Transverse colon (tissue), 4 donors: ENCODE measurements at regions not wholly inside any gene's neighbourhood (a gene's known extent, or its start where the extent isn't known, plus 50 kb on each side); places are given as distances from the start of the nearest gene placed in this dataset.

Experiments used
- DNase-seq: peaks from one replicate; pipeline ENCODE4 v3.0.0-alpha.2; 2019
- H3K27ac ChIP-seq, 4 donors: fragments of 200-600 bp; sonication (generic); 2 replicates each; pipeline ENCODE4 v1.5.1; 2016 to 2018; ENCODE audit warnings: inconsistent platforms in 4 of 4
- H3K27me3 ChIP-seq: fragments of 200-600 bp; sonication (generic); 2 replicates; pipeline ENCODE4 v1.5.1; 2017; ENCODE audit warnings: inconsistent platforms
- H3K36me3 ChIP-seq, 4 donors: fragments of 200-600 bp; sonication (generic); 2 replicates each; pipeline ENCODE4 v1.5.1; 2017 to 2019; ENCODE audit warnings: inconsistent platforms in 4 of 4
- H3K4me1 ChIP-seq, 4 donors: fragments of 200-600 bp; sonication (generic); 2 replicates each; pipeline ENCODE4 v1.5.1; 2017 to 2020; ENCODE audit warnings: inconsistent platforms in 4 of 4
- H3K4me3 ChIP-seq, 4 donors: fragments of 200-600 bp; sonication (generic); 1 replicate in 1 of 4; 2 replicates in 3 of 4; pipeline versions ENCODE4 v1.5.1 to v1.6.1; 2017 to 2019; ENCODE audit warnings: inconsistent platforms in 4 of 4
- H3K9me3 ChIP-seq, 2 donors: fragments of 200-600 bp; sonication (generic); 2 replicates each; pipeline ENCODE4 v1.5.1; 2017 to 2019; ENCODE audit warnings: inconsistent platforms in 2 of 2
- CTCF ChIP-seq, 5 experiments: fragments of 200-600 bp in 3 of 5; fragments of 450-650 bp in 2 of 5; sonication (generic) in 3 of 5; IDR thresholded peaks; 1 replicate in 2 of 5; 2 replicates in 3 of 5; pipeline ENCODE4 v1.5.1; 2016 to 2017; ENCODE audit warnings: antibody characterized with exemption in 5 of 5, inconsistent platforms in 3 of 5, mild to moderate bottlenecking in 2 of 5, moderate library complexity in 1 of 5
- EP300 ChIP-seq: sonication (generic); formaldehyde crosslinking; IDR thresholded peaks from one replicate; pipeline ENCODE4 v1.6.1; 2017; ENCODE audit warnings: antibody characterized with exemption, low read depth
- POLR2A ChIP-seq: fragments of 450-650 bp; IDR thresholded peaks from one replicate; pipeline ENCODE4 v1.6.1; 2016; ENCODE audit warnings: antibody characterized with exemption, mild to moderate bottlenecking, moderate library complexity
- POLR2AphosphoS5 ChIP-seq, 3 donors: sonication (generic); formaldehyde crosslinking; IDR thresholded peaks; one replicate each; pipeline ENCODE4 v1.6.1; 2016; ENCODE audit warnings: antibody characterized with exemption in 3 of 3
- WGBS, 2 donors: methylation state at CpG; one replicate each; pipeline ENCODE4 v1.1.5; 2018; ENCODE audit warnings: low coverage in 1 of 2; 5-methylcytosine and 5-hydroxymethylcytosine counted together
- in situ Hi-C, 4 donors: fragments of 200-750 bp; cut with MboI; loops; one replicate each; pipeline versions ENCODE4 v1.15.0 to v1.15.1; 2017; ENCODE audit warnings: low sequenced_read_pairs in 3 of 4, low pct_ligation_motif_present in 1 of 4, low pct_unique_long_range_greater_than_20kb in 1 of 4
- intact Hi-C: fragments of 100-400 bp; cut with DNase I; formaldehyde crosslinking; loops from one replicate; pipeline ENCODE4 v1.15.1; 2023; ENCODE audit warnings: low total_unique reads

GRCh38 chr6:166743406-166744222, 116.6 kb upstream of the RPS6KA2 start:
- 83 to 89% methylated on average over 7 to 21 of the region's 21 CpGs for WGBS, 2 donors
- no peak for DNase-seq
- Histone ChIP-seq H3K27me3 (no peaks in the 10 kb centered on the region), H3K36me3 (no peaks in the 10 kb centered on the region), H3K4me3 (no peak overlapping the region), H3K27ac (peak overlapping the region in 2 of 4 donors; percentile 34 to 49), H3K9me3 (no peaks in the 10 kb centered on the region), H3K4me1 (peaks cover 0 to 8% (median 0%) of the 10 kb centered on the region in 4 donors)
- intact Hi-C loops (no loop called here), in situ Hi-C loops (no loop called here)
- TF ChIP-seq POLR2A (no peak), POLR2AphosphoS5 (IDR thresholded peaks at IDR 0.05) (no peak), EP300 (no peak), CTCF (IDR thresholded peaks at IDR 0.05) (no peak)

GRCh38 chr6:166742981-166743380, 115.9 kb upstream of the RPS6KA2 start:
- in situ Hi-C loops (no loop called here), intact Hi-C loops (no loop called here)
- no peak overlapping the region for H3K27ac ChIP-seq
- H3K4me3 ChIP-seq = no peak overlapping the region
- no peaks in the 10 kb centered on the region for H3K9me3 ChIP-seq
- no peak for TF ChIP-seq EP300
- no peak for TF ChIP-seq CTCF (IDR thresholded peaks at IDR 0.05)
- TF ChIP-seq POLR2A = no peak
- TF ChIP-seq POLR2AphosphoS5 (IDR thresholded peaks at IDR 0.05) = no peak
- no peak for DNase-seq
- 83 to 86% methylated on average over 1 to 7 of the region's 7 CpGs for WGBS, 2 donors
- no peaks in the 10 kb centered on the region for H3K27me3 ChIP-seq
- no peaks in the 10 kb centered on the region for H3K36me3 ChIP-seq
- peaks cover 0 to 8% (median 0%) of the 10 kb centered on the region in 4 donors for H3K4me1 ChIP-seq

GRCh38 chr6:166739976-166740318, 112.9 kb upstream of the RPS6KA2 start:
- 29% methylated on average over 1 of the region's 1 CpG; no CpG with 5 or more reads in 1 of the 2 donors for WGBS, 2 donors
- DNase-seq = no peak
- H3K27me3 ChIP-seq = no peaks in the 10 kb centered on the region
- H3K9me3 ChIP-seq = no peaks in the 10 kb centered on the region
- intact Hi-C loops = no loop called here
- no peak overlapping the region for H3K27ac ChIP-seq
- no peaks in the 10 kb centered on the region for H3K36me3 ChIP-seq
- in situ Hi-C loops = no loop called here
- TF ChIP-seq CTCF (IDR thresholded peaks at IDR 0.05) (no peak), EP300 (no peak), POLR2AphosphoS5 (IDR thresholded peaks at IDR 0.05) (no peak), POLR2A (no peak)
- no peak overlapping the region for H3K4me3 ChIP-seq
- peaks cover 0 to 8% (median 0%) of the 10 kb centered on the region in 4 donors for H3K4me1 ChIP-seq

- DNase-seq = no peak
- Histone ChIP-seq H3K4me3 (no peak overlapping the region), H3K27me3 (no peaks in the 10 kb centered on the region), H3K27ac (peak overlapping the region in 1 of 4 donors; percentile 8), H3K36me3 (no peaks in the 10 kb centered on the region), H3K4me1 (peaks cover 0 to 8% (median 0%) of the 10 kb centered on the region in 4 donors), H3K9me3 (no peaks in the 10 kb centered on the region)
- WGBS, 2 donors = 50 to 70% methylated on average over 1 to 18 of the region's 18 CpGs
- in situ Hi-C loops (no loop called here), intact Hi-C loops (no loop called here)
- no peak for TF ChIP-seq EP300
Observed at GRCh38 chr6:166739117-166739975, 112.3 kb upstream of the RPS6KA2 start.
